Fibroblast of gingiva (primary cell): ENCODE measurements at regions not wholly inside any gene's neighbourhood (a gene's known extent, or its start where the extent isn't known, plus 50 kb on each side); places are given as distances from the start of the nearest gene placed in this dataset.
"Not testable (repeated sequence)": the region's sequence is repeated elsewhere in the genome, so short reads cannot be mapped to it uniquely, and the experiment has no call there.

Experiments
- DNase-seq: peaks from one replicate; pipeline ENCODE4 v3.0.0-alpha.2; 2011; ENCODE audit warnings: low read depth

GRCh38 chr5:152107220-152107619, 182.6 kb upstream of the GLRA1 start:
- DNase-seq, result no peak

- no peak for DNase-seq
Observed at GRCh38 chr5:152106571-152106970, 181.9 kb upstream of the GLRA1 start.

- DNase-seq, result no peak
Observed at GRCh38 chr5:152105085-152105484, 180.4 kb upstream of the GLRA1 start.

- DNase-seq, result no peak
Observed at GRCh38 chr5:152104211-152104610, 179.6 kb upstream of the GLRA1 start.

- not testable (repeated sequence) for DNase-seq
Observed at GRCh38 chr5:152102908-152103307, 178.3 kb upstream of the GLRA1 start.

GRCh38 chr5:152102057-152102456, 177.4 kb upstream of the GLRA1 start:
- DNase-seq, result no peak

- no peak for DNase-seq
Observed at GRCh38 chr5:152100462-152100861, 175.8 kb upstream of the GLRA1 start.

GRCh38 chr5:152097128-152097527, 172.5 kb upstream of the GLRA1 start:
- no peak for DNase-seq

- no peak for DNase-seq
Observed at GRCh38 chr5:152094716-152095115, 170.1 kb upstream of the GLRA1 start.

GRCh38 chr5:152094060-152094459, 169.4 kb upstream of the GLRA1 start:
- DNase-seq, result no peak

- no peak for DNase-seq
Observed at GRCh38 chr5:152092580-152092979, 167.9 kb upstream of the GLRA1 start.

- no peak for DNase-seq
Observed at GRCh38 chr5:152089644-152090043, 165.0 kb upstream of the GLRA1 start.

- no peak for DNase-seq
Observed at GRCh38 chr5:152086668-152087067, 162.0 kb upstream of the GLRA1 start.

GRCh38 chr5:152084476-152084875, 159.8 kb upstream of the GLRA1 start:
- no peak for DNase-seq

GRCh38 chr5:152083231-152083630, 158.6 kb upstream of the GLRA1 start:
- DNase-seq, result no peak

- DNase-seq, result no peak
Observed at GRCh38 chr5:152072091-152072490, 147.4 kb upstream of the GLRA1 start.

GRCh38 chr5:152070591-152070990, 145.9 kb upstream of the GLRA1 start:
- DNase-seq, result no peak

GRCh38 chr5:152066784-152067183, 142.1 kb upstream of the GLRA1 start:
- DNase-seq, result no peak

- no peak for DNase-seq
Observed at GRCh38 chr5:152063004-152063403, 138.4 kb upstream of the GLRA1 start.

GRCh38 chr5:152061095-152061494, 136.4 kb upstream of the GLRA1 start:
- DNase-seq, result no peak

- no peak for DNase-seq
Observed at GRCh38 chr5:152058267-152058666, 133.6 kb upstream of the GLRA1 start.

GRCh38 chr5:152056931-152057330, 132.3 kb upstream of the GLRA1 start:
- DNase-seq, result no peak

GRCh38 chr5:152052470-152052869, 127.8 kb upstream of the GLRA1 start:
- DNase-seq, result no peak

GRCh38 chr5:152051499-152052454, 127.1 kb upstream of the GLRA1 start:
- no peak for DNase-seq
